ENCODE measurements at regions not wholly inside any gene's neighbourhood (a gene's known extent, or its start where the extent isn't known, plus 50 kb on each side); places are given as distances from the start of the nearest gene placed in this dataset.
A peak's percentile ranks its signal among the peaks of the same experiment; 100 is the strongest.

- ATAC-seq (ENCODE audit: insufficient read depth, low FRiP score) (peak; percentile 11), DNase-seq (peak in 2 of 3 donors; percentile 2 to 61)
- 73 to 87% methylated on average over 2 of the region's 2 CpGs for WGBS, 2 donors
- TF ChIP-seq, protein P1, sequence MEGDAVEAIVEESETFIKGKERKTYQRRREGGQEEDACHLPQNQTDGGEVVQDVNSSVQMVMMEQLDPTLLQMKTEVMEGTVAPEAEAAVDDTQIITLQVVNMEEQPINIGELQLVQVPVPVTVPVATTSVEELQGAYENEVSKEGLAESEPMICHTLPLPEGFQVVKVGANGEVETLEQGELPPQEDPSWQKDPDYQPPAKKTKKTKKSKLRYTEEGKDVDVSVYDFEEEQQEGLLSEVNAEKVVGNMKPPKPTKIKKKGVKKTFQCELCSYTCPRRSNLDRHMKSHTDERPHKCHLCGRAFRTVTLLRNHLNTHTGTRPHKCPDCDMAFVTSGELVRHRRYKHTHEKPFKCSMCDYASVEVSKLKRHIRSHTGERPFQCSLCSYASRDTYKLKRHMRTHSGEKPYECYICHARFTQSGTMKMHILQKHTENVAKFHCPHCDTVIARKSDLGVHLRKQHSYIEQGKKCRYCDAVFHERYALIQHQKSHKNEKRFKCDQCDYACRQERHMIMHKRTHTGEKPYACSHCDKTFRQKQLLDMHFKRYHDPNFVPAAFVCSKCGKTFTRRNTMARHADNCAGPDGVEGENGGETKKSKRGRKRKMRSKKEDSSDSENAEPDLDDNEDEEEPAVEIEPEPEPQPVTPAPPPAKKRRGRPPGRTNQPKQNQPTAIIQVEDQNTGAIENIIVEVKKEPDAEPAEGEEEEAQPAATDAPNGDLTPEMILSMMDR (IDR thresholded peaks at IDR 0.05; ENCODE audit: control extremely low read depth, extremely low read depth), result no peak
- H3K9ac ChIP-seq (ENCODE audit: insufficient read depth in 1 of 2, low read length in 2 of 2), result no peak overlapping the region
- H3K36me3 ChIP-seq (ENCODE audit: control insufficient read depth in 4 of 4, insufficient read depth in 4 of 4, low read length in 4 of 4), result no peaks in the 10 kb centered on the region
- H3K27me3 ChIP-seq (ENCODE audit: control insufficient read depth in 3 of 3, insufficient read depth in 3 of 3, low read length in 2 of 3), result no peaks in the 10 kb centered on the region
- no peak overlapping the region for H3K4me3 ChIP-seq
- H3K27ac ChIP-seq (ENCODE audit: low read depth in 1 of 2, low read length in 1 of 2), result no peak overlapping the region
- H3K4me1 ChIP-seq (ENCODE audit: control insufficient read depth in 5 of 5, insufficient read depth in 5 of 5, low read length in 5 of 5), result no peaks in the 10 kb centered on the region
- H3K9me3 ChIP-seq (ENCODE audit: control insufficient read depth in 4 of 4, insufficient read depth in 3 of 4, low read length in 3 of 4), result no peaks in the 10 kb centered on the region
These were observed 586.5 kb upstream of the NXPH2 start for GRCh38 chr2:139366681-139367080.

- no peaks in the 10 kb centered on the region for H3K36me3 ChIP-seq (ENCODE audit: control insufficient read depth in 4 of 4, insufficient read depth in 4 of 4, low read length in 4 of 4)
- H3K27me3 ChIP-seq (ENCODE audit: control insufficient read depth in 3 of 3, insufficient read depth in 3 of 3, low read length in 2 of 3), result no peaks in the 10 kb centered on the region
- ATAC-seq (ENCODE audit: insufficient read depth, low FRiP score) (no peak), DNase-seq (no peak)
- H3K9me3 ChIP-seq (ENCODE audit: control insufficient read depth in 4 of 4, insufficient read depth in 3 of 4, low read length in 3 of 4), result no peaks in the 10 kb centered on the region
- H3K4me3 ChIP-seq, result no peak overlapping the region
- H3K9ac ChIP-seq (ENCODE audit: insufficient read depth in 1 of 2, low read length in 2 of 2), result no peak overlapping the region
- no peaks in the 10 kb centered on the region for H3K4me1 ChIP-seq (ENCODE audit: control insufficient read depth in 5 of 5, insufficient read depth in 5 of 5, low read length in 5 of 5)
- TF ChIP-seq, protein P1 (IDR thresholded peaks at IDR 0.05; ENCODE audit: control extremely low read depth, extremely low read depth), result no peak
- WGBS, 2 donors, result 83 to 88% methylated on average over 5 of the region's 5 CpGs
- no peak overlapping the region for H3K27ac ChIP-seq (ENCODE audit: low read depth in 1 of 2, low read length in 1 of 2)
These were observed 585.0 kb upstream of the NXPH2 start for GRCh38 chr2:139365189-139365588.

DNA sequence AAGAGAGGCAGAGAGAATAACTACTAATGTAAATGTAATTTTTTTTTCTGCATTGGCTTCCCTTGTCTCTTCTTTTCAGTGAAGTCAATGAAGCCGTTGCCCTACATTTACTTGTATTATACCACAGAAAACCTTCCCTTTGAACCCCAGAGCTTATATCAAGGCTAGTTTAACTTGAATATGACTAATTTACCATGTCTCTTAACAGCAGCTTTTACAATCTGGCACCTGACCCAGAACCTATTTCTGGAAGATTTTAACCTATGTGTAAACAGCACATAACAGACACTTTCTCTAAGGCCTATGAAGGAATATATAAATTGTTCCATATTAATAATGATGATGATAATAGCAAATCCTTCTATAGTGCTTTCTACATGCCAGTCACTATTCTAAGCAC lies 580.5 kb upstream of the NXPH2 start:
- 64 to 71% methylated on average over 1 of the region's 1 CpG for WGBS, 2 donors
- Histone ChIP-seq H3K9me3 (ENCODE audit: control insufficient read depth in 4 of 4, insufficient read depth in 3 of 4, low read length in 3 of 4) (no peaks in the 10 kb centered on the region), H3K9ac (ENCODE audit: insufficient read depth in 1 of 2, low read length in 2 of 2) (no peak overlapping the region), H3K27ac (ENCODE audit: low read depth in 1 of 2, low read length in 1 of 2) (no peak overlapping the region), H3K36me3 (ENCODE audit: control insufficient read depth in 4 of 4, insufficient read depth in 4 of 4, low read length in 4 of 4) (no peaks in the 10 kb centered on the region), H3K4me1 (ENCODE audit: control insufficient read depth in 5 of 5, insufficient read depth in 5 of 5, low read length in 5 of 5) (no peaks in the 10 kb centered on the region), H3K27me3 (ENCODE audit: control insufficient read depth in 3 of 3, insufficient read depth in 3 of 3, low read length in 2 of 3) (no peaks in the 10 kb centered on the region), H3K4me3 (no peak overlapping the region)
- ATAC-seq (ENCODE audit: insufficient read depth, low FRiP score) (no peak), DNase-seq (no peak)
- TF ChIP-seq, protein P1 (IDR thresholded peaks at IDR 0.05; ENCODE audit: control extremely low read depth, extremely low read depth), result no peak

- Histone ChIP-seq H3K36me3 (ENCODE audit: control insufficient read depth in 4 of 4, insufficient read depth in 4 of 4, low read length in 4 of 4) (no peaks in the 10 kb centered on the region), H3K27me3 (ENCODE audit: control insufficient read depth in 3 of 3, insufficient read depth in 3 of 3, low read length in 2 of 3) (no peaks in the 10 kb centered on the region), H3K9me3 (ENCODE audit: control insufficient read depth in 4 of 4, insufficient read depth in 3 of 4, low read length in 3 of 4) (no peaks in the 10 kb centered on the region), H3K27ac (ENCODE audit: low read depth in 1 of 2, low read length in 1 of 2) (no peak overlapping the region), H3K9ac (ENCODE audit: insufficient read depth in 1 of 2, low read length in 2 of 2) (no peak overlapping the region), H3K4me3 (no peak overlapping the region), H3K4me1 (ENCODE audit: control insufficient read depth in 5 of 5, insufficient read depth in 5 of 5, low read length in 5 of 5) (no peaks in the 10 kb centered on the region)
- DNase-seq, result no peak
- WGBS, 2 donors, result 24 to 40% methylated on average over 1 of the region's 1 CpG
- ATAC-seq (ENCODE audit: insufficient read depth, low FRiP score), result no peak
- TF ChIP-seq, protein P1 (IDR thresholded peaks at IDR 0.05; ENCODE audit: control extremely low read depth, extremely low read depth), result no peak
These were observed 579.6 kb upstream of the NXPH2 start for GRCh38 chr2:139359818-139360217.

Measured in lung (tissue), 11 donors.